HCT116 (cell line): ENCODE measurements at regions not wholly inside any gene's neighbourhood (a gene's known extent, or its start where the extent isn't known, plus 50 kb on each side); places are given as distances from the start of the nearest gene placed in this dataset.

Experiments
- ATAC-seq: fragments of 200-7000 bp; cut with Tn5 transposase; 2 replicates; pipeline ENCODE4 v1.9.1; 2020; ENCODE audit warnings: mild to moderate bottlenecking, moderate library complexity
- BruUV-seq: library from RNA; stranded (reverse); fragments of 400-500 nt; replicated peaks from 2 replicates; lab custom pipeline; 2021; lab: Mats Ljungman, UMichigan
- CTCF ChIA-PET: fragments of 300-600 bp; sonication (Branson Sonifier 250); formaldehyde crosslinking; loops from one replicate; lab custom pipeline; 2021; ENCODE audit warnings: antibody characterized with exemption; lab: Charles Lee
- POLR2A ChIA-PET: fragments of 300-600, 350-600 bp; sonication (Branson Sonifier 250); formaldehyde crosslinking; loops from one replicate; lab custom pipeline; 2021; ENCODE audit warnings: antibody characterized with exemption; lab: Charles Lee
- RAD21 ChIA-PET, 2 experiments: fragments of 300-600 bp; sonication (Branson Sonifier 250); formaldehyde crosslinking; loops; one replicate each; lab custom pipeline; 2023; ENCODE audit warnings: low total read pairs in 2 of 2; ENCODE audit not compliant: uncharacterized antibody in 2 of 2, unreplicated experiment in 2 of 2, low non-redundant PET in 1 of 2; lab: Charles Lee
- DNase-seq: peaks from one replicate; pipeline ENCODE4 v3.0.0-alpha.2; 2010; ENCODE audit warnings: low read depth, low spot score
- H2AFZ ChIP-seq: fragments of 200-600 bp; shearing (Covaris generic), sonication (generic); 2 replicates; pipeline ENCODE4 v1.6.1; 2017; ENCODE audit warnings: low read depth, mixed run types, mixed read lengths, antibody characterized with exemption, low read length; ENCODE audit not compliant: poor library complexity, severe bottlenecking
- H3K27ac ChIP-seq: 2 replicates; pipeline ENCODE4 v1.5.1; 2012; ENCODE audit warnings: low read depth, low read length
- H3K27me3 ChIP-seq: fragments of 200-600 bp; sonication (generic); 2 replicates; pipeline ENCODE4 v1.6.1; 2016; ENCODE audit warnings: mixed run types, low read length, mixed read lengths; ENCODE audit not compliant: insufficient read depth
- H3K36me3 ChIP-seq, 2 experiments: fragments of 200-500 bp in 1 of 2; fragments of 200-600 bp in 1 of 2; sonication (Bioruptor generic) in 1 of 2; sonication (generic) in 1 of 2; 2 replicates each; pipeline versions ENCODE4 v1.5.1 to v1.6.1; 2014 to 2016; ENCODE audit warnings: low read length in 2 of 2, inconsistent platforms in 1 of 2, mixed read lengths in 1 of 2, mixed run types in 1 of 2; ENCODE audit not compliant: insufficient read depth in 2 of 2, control insufficient read depth in 1 of 2
- H3K4me1 ChIP-seq, 2 experiments: fragments of 200-600 bp in 1 of 2; sonication (generic) in 1 of 2; 2 replicates each; pipeline versions ENCODE4 v1.5.1 to v1.6.1; 2012 to 2017; ENCODE audit warnings: low read length in 2 of 2, inconsistent platforms in 1 of 2, mild to moderate bottlenecking in 1 of 2, mixed read lengths in 1 of 2, mixed run types in 1 of 2, moderate library complexity in 1 of 2; ENCODE audit not compliant: insufficient read depth in 2 of 2, control insufficient read depth in 1 of 2
- H3K4me2 ChIP-seq: fragments of 200-600 bp; sonication (generic); 2 replicates; pipeline ENCODE4 v1.6.1; 2017; ENCODE audit warnings: mixed run types, low read length, mixed read lengths
- H3K4me3 ChIP-seq, 2 experiments: fragments of 200-600 bp in 1 of 2; sonication (generic) in 1 of 2; replicated peaks in 1 of 2; 2 replicates each; pipeline ENCODE4 v1.5.1; 2011 to 2016; ENCODE audit warnings: low read length in 2 of 2, control low read depth in 1 of 2, low read depth in 1 of 2, mild to moderate bottlenecking in 1 of 2, mixed read lengths in 1 of 2, mixed run types in 1 of 2
- H3K79me2 ChIP-seq: fragments of 200-600 bp; sonication (generic); 2 replicates; pipeline ENCODE4 v1.6.1; 2017; ENCODE audit warnings: mild to moderate bottlenecking, mixed run types, low read length, moderate library complexity, mixed read lengths; ENCODE audit not compliant: insufficient read depth
- H3K9ac ChIP-seq: fragments of 200-600 bp; sonication (generic); 2 replicates; pipeline ENCODE4 v1.6.1; 2016; ENCODE audit warnings: low read length, mixed read lengths
- H3K9me2 ChIP-seq: fragments of 200-600 bp; sonication (generic), shearing (Covaris generic); 2 replicates; pipeline ENCODE4 v1.6.1; 2017; ENCODE audit warnings: mixed run types, mild to moderate bottlenecking, moderate library complexity; ENCODE audit not compliant: insufficient read depth
- H3K9me3 ChIP-seq, 2 experiments: fragments of 200-500 bp in 1 of 2; fragments of 200-600 bp in 1 of 2; sonication (Bioruptor generic) in 1 of 2; sonication (generic) in 1 of 2; 2 replicates each; pipeline ENCODE4 v1.6.1; 2014 to 2017; ENCODE audit warnings: low read length in 2 of 2, mixed read lengths in 2 of 2, inconsistent platforms in 1 of 2, low read depth in 1 of 2, mild to moderate bottlenecking in 1 of 2, mixed run types in 1 of 2, moderate library complexity in 1 of 2; ENCODE audit not compliant: control insufficient read depth in 1 of 2, insufficient read depth in 1 of 2
- H4K20me1 ChIP-seq: fragments of 200-600 bp; sonication (generic), shearing (Covaris generic); 2 replicates; pipeline ENCODE4 v1.6.1; 2017; ENCODE audit warnings: mixed run types, mild to moderate bottlenecking, moderate library complexity; ENCODE audit not compliant: insufficient read depth
- CBX3 ChIP-seq: IDR thresholded peaks from 2 replicates; pipeline ENCODE4 v1.6.1; 2012; ENCODE audit warnings: low read depth
- EGR1 ChIP-seq: IDR thresholded peaks from 2 replicates; pipeline ENCODE4 v1.6.1; 2012; ENCODE audit warnings: low read depth
- EZH2 ChIP-seq: fragments of 200-600 bp; sonication (generic); IDR thresholded peaks from 2 replicates; pipeline ENCODE4 v1.6.1; 2017; ENCODE audit warnings: antibody characterized with exemption, mixed run types
- FOSL1 ChIP-seq: IDR thresholded peaks from 2 replicates; pipeline ENCODE4 v1.6.1; 2012; ENCODE audit warnings: low read depth
- POLR2A ChIP-seq: IDR thresholded peaks from 2 replicates; pipeline ENCODE4 v1.7.0; 2011; ENCODE audit warnings: borderline replicate concordance; ENCODE audit not compliant: insufficient read depth, insufficient read length; ENCODE audit errors: extremely low read depth
- RAD21 ChIP-seq: IDR thresholded peaks from 2 replicates; pipeline ENCODE4 v1.6.1; 2012; ENCODE audit warnings: low read depth, mild to moderate bottlenecking
- SRF ChIP-seq: IDR thresholded peaks from 2 replicates; pipeline ENCODE4 v1.6.1; 2012; ENCODE audit warnings: low read depth
- ZFX ChIP-seq: fragments of 450-650 bp; IDR thresholded peaks from 2 replicates; pipeline ENCODE4 v1.6.1; 2017
- ZNF274 ChIP-seq: fragments of 200-500 bp; sonication (Bioruptor generic); IDR thresholded peaks from 2 replicates; pipeline ENCODE4 v1.6.1; 2014; ENCODE audit warnings: mild to moderate bottlenecking, low read depth, low read length, inconsistent platforms
- intact Hi-C: fragments of 100-400 bp; cut with micrococcal nuclease; formaldehyde crosslinking; loops from 2 replicates; pipeline ENCODE4 v1.10.0; 2022
- TF ChIP-seq, protein P1 (sequence below), 3 experiments: fragments of 200-600 bp in 1 of 3; sonication (generic) in 1 of 3; IDR thresholded peaks in 2 of 3; conservative IDR thresholded peaks in 1 of 3; 2 replicates each; pipeline ENCODE4 v1.5.1; 2012 to 2017; ENCODE audit warnings: low read depth in 2 of 3, low read length in 2 of 3, antibody characterized with exemption in 1 of 3, borderline replicate concordance in 1 of 3, control low read depth in 1 of 3, mild to moderate bottlenecking in 1 of 3, mixed read lengths in 1 of 3, mixed run types in 1 of 3, moderate library complexity in 1 of 3; ENCODE audit not compliant: insufficient read depth in 1 of 3
- TF ChIP-seq, protein P2 (sequence below): IDR thresholded peaks from 2 replicates; pipeline ENCODE4 v1.6.1; 2011; ENCODE audit warnings: mild to moderate bottlenecking, low read length, moderate library complexity; ENCODE audit not compliant: insufficient replicate concordance; ENCODE audit errors: extremely low read depth
- TF ChIP-seq, protein P3 (sequence below): IDR thresholded peaks from 2 replicates; pipeline ENCODE4 v1.6.1; 2012; ENCODE audit warnings: low read depth
- TF ChIP-seq, protein P4 (sequence below): IDR thresholded peaks from 2 replicates; pipeline ENCODE4 v1.6.1; 2012

DNA sequence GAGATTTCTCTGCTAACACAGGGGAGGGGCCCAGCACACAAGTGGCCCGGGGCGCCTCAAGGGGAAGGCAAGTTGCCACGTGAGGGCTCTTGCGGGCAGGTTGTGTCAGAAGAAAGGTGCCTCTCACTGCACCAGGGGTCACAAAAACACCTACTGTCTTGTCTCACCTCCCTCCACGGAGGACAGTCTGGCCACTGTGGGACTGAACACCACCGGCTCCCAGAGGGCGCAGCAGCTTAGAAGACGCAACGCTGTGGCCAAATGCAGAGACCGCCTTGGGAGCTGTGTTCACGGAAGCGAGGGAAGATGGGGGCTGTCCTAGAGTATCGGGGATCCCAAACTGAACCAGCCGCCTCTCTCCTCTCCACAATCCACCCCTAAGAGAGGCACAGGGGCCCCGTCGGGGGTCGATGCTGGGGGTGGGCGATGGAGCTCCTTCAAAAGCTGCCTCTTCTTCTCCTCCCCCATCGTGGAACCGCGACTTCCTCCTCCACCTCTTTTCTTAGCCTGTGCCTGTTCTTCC, 177.5 kb downstream of the FOXO1 start:
- POLR2A ChIA-PET, result no interaction called here
- Histone ChIP-seq H3K4me3 (no peak overlapping the region), H3K4me1 (peaks cover 0 to 12% of the 10 kb centered on the region in 2 experiments; a peak in 1 of 4 replicates), H3K27ac (no peak overlapping the region), H3K27me3 (no peaks in the 10 kb centered on the region), H3K36me3 (no peaks in the 10 kb centered on the region), H3K9me2 (no peaks in the 10 kb centered on the region), H3K9me3 (no peaks in the 10 kb centered on the region), H3K9ac (no peak overlapping the region), H4K20me1 (no peaks in the 10 kb centered on the region), H3K4me2 (no peak overlapping the region), H2AFZ (no peak overlapping the region), H3K79me2 (no peaks in the 10 kb centered on the region)
- ATAC-seq (no peak), DNase-seq (no peak)
- RAD21 ChIA-PET, result no interaction called here
- no TSS peak for BruUV-seq
- intact Hi-C loops, result no loop called here
- CTCF ChIA-PET, result no interaction called here
- TF ChIP-seq, protein P1, sequence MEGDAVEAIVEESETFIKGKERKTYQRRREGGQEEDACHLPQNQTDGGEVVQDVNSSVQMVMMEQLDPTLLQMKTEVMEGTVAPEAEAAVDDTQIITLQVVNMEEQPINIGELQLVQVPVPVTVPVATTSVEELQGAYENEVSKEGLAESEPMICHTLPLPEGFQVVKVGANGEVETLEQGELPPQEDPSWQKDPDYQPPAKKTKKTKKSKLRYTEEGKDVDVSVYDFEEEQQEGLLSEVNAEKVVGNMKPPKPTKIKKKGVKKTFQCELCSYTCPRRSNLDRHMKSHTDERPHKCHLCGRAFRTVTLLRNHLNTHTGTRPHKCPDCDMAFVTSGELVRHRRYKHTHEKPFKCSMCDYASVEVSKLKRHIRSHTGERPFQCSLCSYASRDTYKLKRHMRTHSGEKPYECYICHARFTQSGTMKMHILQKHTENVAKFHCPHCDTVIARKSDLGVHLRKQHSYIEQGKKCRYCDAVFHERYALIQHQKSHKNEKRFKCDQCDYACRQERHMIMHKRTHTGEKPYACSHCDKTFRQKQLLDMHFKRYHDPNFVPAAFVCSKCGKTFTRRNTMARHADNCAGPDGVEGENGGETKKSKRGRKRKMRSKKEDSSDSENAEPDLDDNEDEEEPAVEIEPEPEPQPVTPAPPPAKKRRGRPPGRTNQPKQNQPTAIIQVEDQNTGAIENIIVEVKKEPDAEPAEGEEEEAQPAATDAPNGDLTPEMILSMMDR (IDR thresholded peaks at IDR 0.05 in 2 of 3, conservative IDR thresholded peaks at IDR 0.05 in 1 of 3; ENCODE audit: borderline replicate concordance in 1 of 3, insufficient read depth in 1 of 3, low read depth in 2 of 3, low read length in 2 of 3), result no peak
- no peak for TF ChIP-seq CBX3
- TF ChIP-seq, protein P2, sequence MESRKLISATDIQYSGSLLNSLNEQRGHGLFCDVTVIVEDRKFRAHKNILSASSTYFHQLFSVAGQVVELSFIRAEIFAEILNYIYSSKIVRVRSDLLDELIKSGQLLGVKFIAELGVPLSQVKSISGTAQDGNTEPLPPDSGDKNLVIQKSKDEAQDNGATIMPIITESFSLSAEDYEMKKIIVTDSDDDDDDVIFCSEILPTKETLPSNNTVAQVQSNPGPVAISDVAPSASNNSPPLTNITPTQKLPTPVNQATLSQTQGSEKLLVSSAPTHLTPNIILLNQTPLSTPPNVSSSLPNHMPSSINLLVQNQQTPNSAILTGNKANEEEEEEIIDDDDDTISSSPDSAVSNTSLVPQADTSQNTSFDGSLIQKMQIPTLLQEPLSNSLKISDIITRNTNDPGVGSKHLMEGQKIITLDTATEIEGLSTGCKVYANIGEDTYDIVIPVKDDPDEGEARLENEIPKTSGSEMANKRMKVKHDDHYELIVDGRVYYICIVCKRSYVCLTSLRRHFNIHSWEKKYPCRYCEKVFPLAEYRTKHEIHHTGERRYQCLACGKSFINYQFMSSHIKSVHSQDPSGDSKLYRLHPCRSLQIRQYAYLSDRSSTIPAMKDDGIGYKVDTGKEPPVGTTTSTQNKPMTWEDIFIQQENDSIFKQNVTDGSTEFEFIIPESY, result no peak
- no peak for TF ChIP-seq ZFX
- TF ChIP-seq EZH2, result no peak
- TF ChIP-seq, protein P3, sequence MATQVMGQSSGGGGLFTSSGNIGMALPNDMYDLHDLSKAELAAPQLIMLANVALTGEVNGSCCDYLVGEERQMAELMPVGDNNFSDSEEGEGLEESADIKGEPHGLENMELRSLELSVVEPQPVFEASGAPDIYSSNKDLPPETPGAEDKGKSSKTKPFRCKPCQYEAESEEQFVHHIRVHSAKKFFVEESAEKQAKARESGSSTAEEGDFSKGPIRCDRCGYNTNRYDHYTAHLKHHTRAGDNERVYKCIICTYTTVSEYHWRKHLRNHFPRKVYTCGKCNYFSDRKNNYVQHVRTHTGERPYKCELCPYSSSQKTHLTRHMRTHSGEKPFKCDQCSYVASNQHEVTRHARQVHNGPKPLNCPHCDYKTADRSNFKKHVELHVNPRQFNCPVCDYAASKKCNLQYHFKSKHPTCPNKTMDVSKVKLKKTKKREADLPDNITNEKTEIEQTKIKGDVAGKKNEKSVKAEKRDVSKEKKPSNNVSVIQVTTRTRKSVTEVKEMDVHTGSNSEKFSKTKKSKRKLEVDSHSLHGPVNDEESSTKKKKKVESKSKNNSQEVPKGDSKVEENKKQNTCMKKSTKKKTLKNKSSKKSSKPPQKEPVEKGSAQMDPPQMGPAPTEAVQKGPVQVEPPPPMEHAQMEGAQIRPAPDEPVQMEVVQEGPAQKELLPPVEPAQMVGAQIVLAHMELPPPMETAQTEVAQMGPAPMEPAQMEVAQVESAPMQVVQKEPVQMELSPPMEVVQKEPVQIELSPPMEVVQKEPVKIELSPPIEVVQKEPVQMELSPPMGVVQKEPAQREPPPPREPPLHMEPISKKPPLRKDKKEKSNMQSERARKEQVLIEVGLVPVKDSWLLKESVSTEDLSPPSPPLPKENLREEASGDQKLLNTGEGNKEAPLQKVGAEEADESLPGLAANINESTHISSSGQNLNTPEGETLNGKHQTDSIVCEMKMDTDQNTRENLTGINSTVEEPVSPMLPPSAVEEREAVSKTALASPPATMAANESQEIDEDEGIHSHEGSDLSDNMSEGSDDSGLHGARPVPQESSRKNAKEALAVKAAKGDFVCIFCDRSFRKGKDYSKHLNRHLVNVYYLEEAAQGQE, result no peak
- TF ChIP-seq SRF, result no peak
- no peak for TF ChIP-seq POLR2A
- no peak for TF ChIP-seq FOSL1
- TF ChIP-seq ZNF274, result no peak
- TF ChIP-seq RAD21, result no peak
- no peak for TF ChIP-seq EGR1
- TF ChIP-seq, protein P4, sequence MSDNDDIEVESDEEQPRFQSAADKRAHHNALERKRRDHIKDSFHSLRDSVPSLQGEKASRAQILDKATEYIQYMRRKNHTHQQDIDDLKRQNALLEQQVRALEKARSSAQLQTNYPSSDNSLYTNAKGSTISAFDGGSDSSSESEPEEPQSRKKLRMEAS, result no peak
